Stimulated activated CD8-positive, alpha-beta memory T cell treated with anti-CD3 and anti-CD28 coated beads, Interleukin-12 subunit alpha, Interleukin-12 subunit beta, amount 100 ng/mL, for 1 hour (primary cell): ENCODE measurements at regions not wholly inside any gene's neighbourhood (a gene's known extent, or its start where the extent isn't known, plus 50 kb on each side); places are given as distances from the start of the nearest gene placed in this dataset.

Experiments used
- DNase-seq: peaks from one replicate; pipeline ENCODE4 v3.0.0-alpha.2; 2020; ENCODE audit warnings: low read depth

DNA sequence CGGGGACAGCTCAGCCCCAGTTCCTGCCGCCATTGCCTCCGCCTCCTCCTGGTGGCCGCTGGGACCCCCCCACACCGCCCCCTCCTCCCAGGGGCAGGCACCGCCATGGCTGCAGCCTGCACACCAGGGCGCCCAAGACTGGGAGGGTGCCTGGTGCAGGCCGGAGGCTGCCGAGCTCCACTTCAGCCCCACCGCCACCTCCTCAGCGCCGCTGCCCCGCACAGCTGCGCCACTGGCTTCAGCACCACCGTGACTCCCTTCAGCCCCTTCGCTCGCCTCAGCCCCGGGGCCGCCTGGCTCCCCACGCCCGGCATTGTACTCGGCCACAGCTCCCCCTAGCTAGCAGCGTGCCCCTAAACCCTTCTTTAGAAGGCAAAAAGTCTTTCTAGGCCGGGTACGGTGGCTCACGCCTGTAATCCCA is 131.1 kb downstream of the CRYBB2 start:
- no peak for DNase-seq

DNA sequence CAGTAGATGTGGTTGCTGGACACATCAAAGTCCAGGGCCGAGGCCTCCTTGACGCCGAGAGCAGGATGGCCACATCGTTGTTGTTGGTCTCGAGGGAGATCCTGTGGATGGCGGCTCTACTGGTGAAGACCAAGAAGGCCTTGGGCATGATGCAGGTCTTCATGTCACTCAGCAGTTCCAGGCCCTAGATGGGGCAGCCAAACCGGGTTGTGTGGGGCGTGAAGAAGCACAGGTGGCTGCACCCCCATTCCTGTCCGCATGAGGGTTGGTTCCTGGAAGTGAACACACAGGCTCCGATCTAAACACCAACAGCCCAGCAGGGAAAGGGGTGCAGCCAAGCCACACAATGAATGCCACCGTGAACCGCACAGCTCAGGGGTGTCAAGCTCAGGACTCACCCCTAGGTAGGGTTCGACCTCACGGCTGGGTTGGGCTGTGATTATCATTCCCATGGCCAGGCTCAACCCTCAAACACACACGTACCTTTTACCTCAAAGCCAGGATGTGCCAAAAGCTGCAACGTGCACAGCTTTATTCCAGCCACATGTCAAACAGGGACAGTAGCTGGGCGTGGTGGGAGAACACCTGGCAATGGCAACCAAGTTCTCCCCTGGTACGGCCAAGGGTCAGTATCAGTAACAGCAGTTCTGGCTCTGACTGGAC is 132.3 kb downstream of the CRYBB2 start:
- no peak for DNase-seq

GRCh38 chr22:25352294-25352680 is 132.8 kb downstream of the CRYBB2 start:
- DNase-seq: no peak

DNA sequence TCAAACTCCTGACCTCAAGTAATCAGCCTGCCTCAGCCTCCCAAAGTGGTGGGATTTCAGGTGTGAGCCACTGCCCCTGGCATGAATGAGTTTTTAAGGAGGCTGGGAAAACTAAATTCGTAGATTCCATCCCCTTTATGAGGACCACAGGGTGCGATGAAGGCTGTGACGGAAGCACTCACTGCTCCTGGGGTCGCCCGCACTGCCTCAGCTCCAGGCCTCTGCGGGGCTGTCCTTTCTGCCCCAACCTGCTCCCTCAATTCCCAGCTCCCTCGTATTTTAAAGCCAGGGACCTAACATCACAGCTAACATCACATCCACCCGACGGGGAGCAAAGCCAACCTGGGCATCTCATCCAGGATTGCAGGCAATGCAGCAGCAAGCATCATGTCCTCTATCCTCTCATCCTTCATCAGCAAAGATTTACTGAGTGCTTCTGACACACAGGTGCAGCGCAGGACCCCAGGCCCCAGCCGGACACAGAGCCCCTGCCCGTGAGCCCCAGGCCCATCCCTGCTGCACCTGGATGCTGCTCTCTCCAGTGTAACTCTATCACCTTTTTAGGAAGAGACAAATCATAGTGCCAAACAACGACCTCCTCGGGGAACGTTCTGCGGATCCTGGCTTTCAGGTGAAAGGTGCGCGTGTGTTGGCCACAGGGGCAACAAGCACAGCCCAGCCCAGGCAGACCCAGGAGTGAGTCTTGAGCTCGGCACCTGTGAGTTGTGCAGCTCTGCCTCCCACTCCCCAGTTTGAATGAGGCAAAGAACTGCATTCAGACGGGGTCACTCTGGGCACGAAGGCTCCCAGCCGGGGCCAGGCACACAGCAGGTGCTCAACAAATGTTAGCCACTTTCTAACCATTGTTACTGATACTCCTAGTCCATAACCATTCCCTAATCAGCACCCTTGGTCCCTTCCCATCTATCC is 134.3 kb downstream of the CRYBB2 start:
- DNase-seq: no peak

- DNase-seq: no peak
These were observed 135.0 kb downstream of the CRYBB2 start for GRCh38 chr22:25354456-25354855.

DNA sequence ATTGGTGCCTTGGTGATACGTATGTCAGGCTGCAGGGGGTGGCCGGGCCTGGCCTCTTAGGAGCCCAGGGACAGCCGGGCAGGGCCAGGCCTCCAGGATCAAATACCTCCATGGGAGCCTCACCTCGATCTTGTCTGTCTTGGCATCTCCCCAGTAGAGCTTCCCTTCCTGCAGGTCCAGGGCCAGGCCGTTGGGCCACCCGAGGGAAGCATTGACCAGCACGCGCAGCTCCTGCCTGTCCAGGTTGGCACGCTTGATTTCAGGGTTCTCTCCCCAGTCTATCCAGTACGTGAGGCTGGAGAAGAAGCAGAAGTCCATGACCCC is 137.7 kb downstream of the CRYBB2 start:
- DNase-seq: no peak

DNA sequence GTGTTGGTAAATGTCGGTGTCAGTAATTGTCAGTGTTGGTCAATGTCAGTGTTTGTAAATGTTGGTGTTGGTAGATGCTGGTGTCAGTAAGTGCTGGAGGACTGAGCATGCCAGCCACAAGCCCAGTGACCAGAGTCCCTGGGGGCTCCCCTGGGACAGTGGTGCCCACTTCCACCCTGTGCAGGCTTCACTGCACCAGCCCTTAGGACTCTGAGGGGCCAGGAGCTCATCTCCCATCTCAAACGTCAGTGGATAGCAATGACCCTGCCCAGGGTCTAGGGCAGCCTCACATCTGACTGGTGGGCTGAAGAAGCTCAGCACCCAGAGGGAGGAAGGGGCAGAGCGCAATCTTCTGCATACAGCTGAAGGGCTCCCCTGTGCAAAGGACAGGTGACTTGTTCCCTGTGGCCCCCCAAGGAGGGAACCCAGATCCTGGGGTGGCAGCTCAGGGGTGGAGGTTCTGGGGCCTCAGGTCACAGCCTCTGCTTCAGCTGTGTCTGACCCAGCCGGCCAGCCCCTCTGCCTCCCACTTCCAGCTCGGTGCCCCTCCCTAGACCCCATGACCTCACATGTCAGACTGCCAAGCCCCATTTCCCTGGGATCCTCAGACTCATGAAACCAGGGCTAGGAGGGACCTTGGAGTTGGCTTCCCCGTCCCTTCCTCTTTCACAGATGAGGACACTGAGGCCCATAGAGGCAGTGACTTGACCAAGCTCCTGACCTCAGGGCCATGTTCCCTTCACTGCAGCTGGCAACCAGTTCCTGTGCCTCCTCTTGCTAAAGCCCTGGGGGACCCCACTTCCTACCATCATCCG is 138.4 kb downstream of the CRYBB2 start:
- DNase-seq: no peak

DNA sequence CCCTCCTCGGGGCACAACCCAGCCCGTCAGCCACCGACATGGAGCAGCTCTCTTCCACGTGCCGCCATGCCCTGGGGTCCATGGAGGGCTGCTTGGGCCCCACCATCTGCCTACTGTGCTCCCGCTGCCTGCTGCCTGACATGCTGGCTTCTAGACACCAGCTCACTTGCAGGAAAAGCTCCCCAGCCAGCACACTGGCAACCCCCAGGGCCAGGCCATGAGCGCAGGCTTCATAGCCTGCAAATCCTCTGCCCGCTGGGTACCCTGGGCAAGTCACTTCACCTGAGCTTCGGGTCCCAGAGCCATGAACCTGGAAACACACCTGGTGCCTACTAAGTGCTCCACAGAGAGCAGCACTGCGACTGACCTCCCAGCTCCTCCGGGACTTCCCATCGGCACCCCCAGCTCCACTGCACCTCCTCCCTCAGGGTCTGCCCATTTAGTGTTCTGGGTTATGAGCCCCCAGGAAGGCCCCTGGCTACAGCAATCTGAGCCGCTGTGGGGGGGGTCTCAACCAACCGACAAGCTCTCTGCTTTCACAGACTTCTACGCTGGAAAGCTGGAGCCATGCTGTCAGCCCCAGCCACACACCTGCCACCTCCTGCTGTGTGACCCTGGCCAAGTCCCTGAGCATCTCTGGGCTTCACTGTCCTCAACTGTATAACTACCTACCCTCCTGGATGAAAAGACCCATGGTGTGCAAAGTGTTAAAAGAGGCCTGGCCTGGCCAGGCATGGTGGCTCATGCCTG is 139.2 kb downstream of the CRYBB2 start:
- DNase-seq: no peak

DNA sequence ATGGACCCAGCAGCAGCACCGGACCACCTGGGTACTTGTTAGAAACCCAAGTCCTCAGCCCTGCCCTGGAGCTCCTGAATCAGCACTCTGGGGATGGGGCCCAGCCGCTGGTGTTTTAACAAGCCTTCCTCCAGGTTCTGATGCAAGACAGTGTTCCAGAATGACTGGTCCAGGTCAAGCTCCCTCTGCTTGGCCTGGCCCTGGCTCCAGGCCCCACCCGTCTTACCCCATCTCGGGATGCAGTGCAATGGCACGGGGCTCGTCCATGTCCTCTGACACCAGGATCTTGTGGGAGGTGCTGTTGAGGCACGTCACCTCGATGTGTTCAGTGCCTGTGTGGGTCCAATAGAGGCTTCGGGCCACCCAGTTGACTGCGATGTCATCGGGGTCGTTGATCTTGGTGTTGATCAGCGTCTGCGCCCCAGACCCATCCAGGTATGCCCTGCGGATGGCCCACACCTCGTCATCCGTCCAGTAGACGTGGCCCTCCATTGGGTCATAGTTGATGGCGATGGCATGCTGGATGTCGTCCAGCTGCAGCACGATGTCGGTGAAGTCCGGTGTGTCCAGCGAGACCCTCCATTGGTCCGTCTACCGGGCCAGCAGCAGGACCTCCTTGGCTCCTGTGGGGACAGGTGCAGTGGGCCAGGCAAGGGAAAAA is 140.3 kb downstream of the CRYBB2 start:
- no peak for DNase-seq

- DNase-seq: no peak
These were observed 141.0 kb downstream of the CRYBB2 start for GRCh38 chr22:25360411-25360810.

GRCh38 chr22:25360891-25361645 is 141.6 kb downstream of the CRYBB2 start:
- no peak for DNase-seq

DNA sequence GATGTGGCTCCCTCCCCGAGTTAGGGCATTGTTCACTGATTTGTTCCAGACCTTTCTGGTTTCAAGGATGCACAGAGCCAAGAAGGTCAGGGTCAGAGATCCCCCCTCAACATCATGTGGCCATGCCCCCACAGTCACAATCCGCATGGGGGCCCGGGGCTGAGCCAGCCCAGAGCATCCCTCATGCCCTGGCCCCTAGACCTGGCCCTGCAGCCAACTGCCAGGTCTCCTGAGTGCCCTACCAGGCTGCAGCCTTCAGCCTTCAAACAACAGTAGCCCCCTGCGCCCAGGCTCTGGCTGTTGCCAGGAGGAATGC is 142.4 kb downstream of the CRYBB2 start:
- no peak for DNase-seq

GRCh38 chr22:25362215-25362882 is 142.9 kb downstream of the CRYBB2 start:
- peak; percentile 55 for DNase-seq

- DNase-seq: no peak
These were observed 143.4 kb downstream of the CRYBB2 start for GRCh38 chr22:25362883-25363240.

- no peak for DNase-seq
These were observed 144.0 kb downstream of the CRYBB2 start for GRCh38 chr22:25363474-25363873.

DNA sequence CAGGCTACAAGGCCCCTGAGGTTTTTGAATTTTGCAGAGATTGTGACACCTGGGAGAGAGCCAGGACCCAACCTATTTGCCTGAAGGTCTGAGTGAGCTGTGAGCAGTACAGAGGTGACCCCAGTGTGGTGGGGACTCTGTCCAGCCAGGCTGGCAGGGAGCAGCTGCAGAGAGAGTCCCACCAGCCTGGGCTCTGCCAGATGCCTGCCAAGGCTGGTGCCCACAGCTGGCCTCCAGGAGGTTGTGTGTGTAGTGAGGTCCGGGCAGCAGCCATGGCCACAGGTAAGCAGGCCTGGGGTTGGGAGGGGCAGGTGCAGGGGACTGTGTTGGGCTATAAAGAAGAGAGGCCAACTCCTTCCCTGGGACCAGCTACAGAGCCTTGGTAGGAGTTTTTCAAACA is 144.8 kb downstream of the CRYBB2 start:
- no peak for DNase-seq

DNA sequence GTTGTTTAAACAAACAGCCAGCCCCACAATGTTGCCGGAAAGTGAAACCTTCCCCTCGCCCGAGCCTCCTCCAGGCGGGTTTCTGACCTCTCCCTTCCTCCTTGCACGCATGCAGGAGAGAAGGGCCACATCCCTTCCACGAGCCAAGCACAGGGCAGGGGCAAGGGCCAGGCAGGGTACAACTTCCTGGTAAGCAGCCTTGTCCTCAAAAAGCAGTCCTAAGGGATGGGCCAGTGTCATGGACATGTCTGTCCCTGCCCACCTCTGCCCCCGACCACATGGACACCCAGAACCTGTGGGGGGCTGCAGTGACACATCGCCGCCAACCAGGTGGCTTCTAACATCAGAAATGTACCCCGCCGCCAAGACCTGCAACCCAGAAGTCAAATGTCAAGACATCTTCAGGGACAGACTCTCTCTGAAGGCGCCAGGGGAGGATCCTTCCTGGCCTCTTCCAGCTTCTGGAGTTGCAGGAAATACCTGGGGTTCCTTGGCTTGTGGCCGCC is 145.3 kb downstream of the CRYBB2 start:
- DNase-seq: no peak

DNA sequence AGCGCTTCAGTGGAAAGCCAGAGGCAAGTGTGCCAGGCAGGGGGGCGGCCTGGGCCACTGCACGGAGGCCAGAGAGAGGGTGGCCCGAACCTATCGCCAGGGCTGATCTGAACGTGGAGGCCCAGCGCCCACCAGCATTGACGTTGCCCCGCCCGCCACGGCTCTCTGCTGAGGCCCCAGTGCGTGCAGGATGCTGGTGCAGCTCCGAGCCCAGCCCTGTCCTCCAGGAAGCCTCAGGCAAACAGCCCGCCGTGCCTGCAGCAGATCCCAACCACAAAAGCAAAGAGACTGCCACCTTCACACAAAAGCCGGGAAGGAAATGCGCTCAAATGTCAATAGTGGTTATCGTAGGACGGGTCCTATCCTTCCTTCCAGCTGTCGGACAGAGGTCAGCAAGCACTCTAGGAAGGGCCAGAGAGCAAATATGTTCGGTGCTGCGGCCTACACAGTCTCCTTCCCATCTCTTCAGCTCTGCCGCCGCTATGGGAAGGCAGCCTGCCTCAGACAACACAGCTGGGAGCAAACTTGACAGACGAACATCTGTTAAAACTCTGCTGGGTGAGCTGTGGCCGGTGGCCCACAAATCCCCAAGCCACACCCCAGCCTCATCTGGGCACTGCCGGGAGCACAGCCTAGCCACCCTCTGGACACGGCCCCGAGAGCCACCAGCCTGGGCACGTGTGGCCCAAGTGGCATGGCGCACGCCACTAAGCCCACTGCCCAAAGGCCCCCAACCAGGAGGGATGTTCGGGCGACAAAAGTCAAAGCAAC is 146.2 kb downstream of the CRYBB2 start:
- DNase-seq: no peak

DNA sequence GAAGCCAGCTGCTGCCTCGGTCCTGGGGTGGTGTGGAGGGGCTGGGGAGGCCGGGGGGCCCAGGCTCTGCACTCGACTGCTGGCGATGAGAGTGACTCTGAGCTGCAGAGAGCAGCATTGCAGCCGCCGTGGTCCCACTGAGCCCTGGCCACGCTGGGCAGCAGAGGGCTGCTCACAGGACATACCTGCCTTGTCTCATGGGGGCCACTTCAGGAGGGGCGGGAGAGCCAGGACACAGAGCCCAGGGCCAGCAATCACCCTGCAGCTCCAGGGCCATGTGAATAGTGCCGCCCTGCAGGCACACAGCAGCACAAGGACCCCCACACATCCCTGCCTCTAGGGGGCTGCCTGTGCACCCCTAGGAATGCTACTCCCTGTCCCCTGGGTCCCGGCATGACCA is 147.0 kb downstream of the CRYBB2 start:
- DNase-seq: no peak
